Mesendoderm (in vitro differentiated cells): ENCODE measurements at regions not wholly inside any gene's neighbourhood (a gene's known extent, or its start where the extent isn't known, plus 50 kb on each side); places are given as distances from the start of the nearest gene placed in this dataset.

Source experiments
- DNase-seq: peaks from one replicate; pipeline ENCODE4 v3.0.0; 2013
- H2AK5ac ChIP-seq: 2 replicates; pipeline ENCODE4 v1.6.1; 2013; ENCODE audit warnings: low read length, inconsistent platforms
- H2BK120ac ChIP-seq: 2 replicates; pipeline ENCODE4 v1.6.1; 2013; ENCODE audit warnings: low read depth, mild to moderate bottlenecking, low read length, moderate library complexity, mixed read lengths
- H2BK15ac ChIP-seq: replicated peaks from 2 replicates; pipeline ENCODE4 v1.6.1; 2013; ENCODE audit warnings: low read depth, mild to moderate bottlenecking, moderate library complexity
- H2BK5ac ChIP-seq: 2 replicates; pipeline ENCODE4 v1.6.1; 2013; ENCODE audit warnings: low read length, inconsistent platforms
- H3K18ac ChIP-seq: 2 replicates; pipeline ENCODE4 v1.6.1; 2013; ENCODE audit warnings: mild to moderate bottlenecking, low read length, mixed read lengths
- H3K23ac ChIP-seq: one replicate; pipeline ENCODE4 v1.6.1; 2013; ENCODE audit warnings: low read length
- H3K27ac ChIP-seq: 2 replicates; pipeline ENCODE4 v1.5.1; 2013; ENCODE audit warnings: low read depth, mild to moderate bottlenecking, inconsistent platforms, low read length, moderate library complexity
- H3K27me3 ChIP-seq: 2 replicates; pipeline ENCODE4 v1.6.1; 2013; ENCODE audit warnings: low read length, control low read depth, mild to moderate bottlenecking, inconsistent platforms; ENCODE audit not compliant: insufficient read depth, poor library complexity
- H3K36me3 ChIP-seq: 2 replicates; pipeline ENCODE4 v1.6.1; 2013; ENCODE audit warnings: low read length, inconsistent platforms; ENCODE audit not compliant: control insufficient read depth, insufficient read depth
- H3K4ac ChIP-seq: one replicate; pipeline ENCODE4 v1.6.1; 2013; ENCODE audit warnings: low read depth, mild to moderate bottlenecking, low read length, moderate library complexity
- H3K4me1 ChIP-seq: 2 replicates; pipeline ENCODE4 v1.6.1; 2013; ENCODE audit warnings: low read depth, low read length, inconsistent platforms; ENCODE audit not compliant: control insufficient read depth
- H3K4me2 ChIP-seq: 2 replicates; pipeline ENCODE4 v1.6.1; 2013; ENCODE audit warnings: low read length
- H3K4me3 ChIP-seq: 2 replicates; pipeline ENCODE4 v1.5.1; 2013; ENCODE audit warnings: mild to moderate bottlenecking, low read length
- H3K56ac ChIP-seq: one replicate; pipeline ENCODE4 v1.6.1; 2013; ENCODE audit warnings: low read length
- H3K79me1 ChIP-seq: 2 replicates; pipeline ENCODE4 v1.6.1; 2013; ENCODE audit warnings: low read length, inconsistent platforms
- H3K79me2 ChIP-seq: 2 replicates; pipeline ENCODE4 v1.6.1; 2013; ENCODE audit warnings: mild to moderate bottlenecking, low read length; ENCODE audit not compliant: control insufficient read depth, insufficient read depth
- H3K9ac ChIP-seq: 2 replicates; pipeline ENCODE4 v1.6.1; 2013; ENCODE audit warnings: low read length, inconsistent platforms
- H4K5ac ChIP-seq: one replicate; pipeline ENCODE4 v1.6.1; 2013; ENCODE audit warnings: low read length
- H4K8ac ChIP-seq: one replicate; pipeline ENCODE4 v1.6.1; 2013; ENCODE audit warnings: low read depth, mild to moderate bottlenecking, control low read depth, low read length, moderate library complexity
- WGBS: extraction: QIAGEN DNeasy Blood & Tissue Kit; methylation state at CpG from one replicate; pipeline ENCODE4 v1.1.7; 2013; ENCODE audit warnings: low lambda C conversion rate, missing lambda C conversion rate; ENCODE audit not compliant: insufficient coverage; ENCODE audit errors: extremely low coverage; 5-methylcytosine and 5-hydroxymethylcytosine counted together

GRCh38 chr11:113568566-113568965, 93.4 kb upstream of the DRD2 start:
- Histone ChIP-seq H3K4me3 (no peak overlapping the region), H2BK15ac (no peak overlapping the region), H2BK120ac (no peak overlapping the region), H2AK5ac (no peak overlapping the region), H4K5ac (no peak overlapping the region), H3K9ac (no peak overlapping the region), H3K4ac (no peak overlapping the region), H3K27ac (no peak overlapping the region), H3K56ac (no peak overlapping the region), H2BK5ac (no peak overlapping the region), H3K18ac (no peak overlapping the region), H3K79me2 (no peaks in the 10 kb centered on the region), H3K4me1 (peaks cover 7% of the 10 kb centered on the region), H3K4me2 (no peak overlapping the region), H3K36me3 (no peaks in the 10 kb centered on the region), H4K8ac (no peak overlapping the region), H3K27me3 (no peaks in the 10 kb centered on the region), H3K79me1 (no peaks in the 10 kb centered on the region), H3K23ac (no peak overlapping the region)
- no CpG with 5 or more reads among the region's 4 CpGs for WGBS
- DNase-seq = no peak

- H3K79me1 ChIP-seq = no peaks in the 10 kb centered on the region
- H3K56ac ChIP-seq = no peak overlapping the region
- no peak overlapping the region for H2BK15ac ChIP-seq
- H3K4ac ChIP-seq = no peak overlapping the region
- H3K27me3 ChIP-seq = no peaks in the 10 kb centered on the region
- no peak overlapping the region for H3K4me2 ChIP-seq
- no peak overlapping the region for H2BK120ac ChIP-seq
- H4K8ac ChIP-seq = no peak overlapping the region
- no peak overlapping the region for H2AK5ac ChIP-seq
- H3K4me3 ChIP-seq = no peak overlapping the region
- H3K27ac ChIP-seq = no peak overlapping the region
- H3K79me2 ChIP-seq = no peaks in the 10 kb centered on the region
- no peaks in the 10 kb centered on the region for H3K36me3 ChIP-seq
- no peak overlapping the region for H3K18ac ChIP-seq
- no peak overlapping the region for H3K9ac ChIP-seq
- H4K5ac ChIP-seq = no peak overlapping the region
- no CpG with 5 or more reads among the region's 11 CpGs for WGBS
- H2BK5ac ChIP-seq = no peak overlapping the region
- DNase-seq = no peak
- no peak overlapping the region for H3K23ac ChIP-seq
- peaks cover 10% of the 10 kb centered on the region for H3K4me1 ChIP-seq
These were observed 92.8 kb upstream of the DRD2 start for GRCh38 chr11:113567867-113568544.

- no peak overlapping the region for H3K4me3 ChIP-seq
- WGBS = no CpG with 5 or more reads among the region's 7 CpGs
- no peak overlapping the region for H3K4me2 ChIP-seq
- no peaks in the 10 kb centered on the region for H3K36me3 ChIP-seq
- DNase-seq = no peak
- H2BK5ac ChIP-seq = no peak overlapping the region
- no peak overlapping the region for H4K8ac ChIP-seq
- H2BK15ac ChIP-seq = no peak overlapping the region
- H3K4ac ChIP-seq = no peak overlapping the region
- no peak overlapping the region for H3K18ac ChIP-seq
- H2AK5ac ChIP-seq = no peak overlapping the region
- H3K27me3 ChIP-seq = no peaks in the 10 kb centered on the region
- H4K5ac ChIP-seq = no peak overlapping the region
- H3K23ac ChIP-seq = no peak overlapping the region
- H3K27ac ChIP-seq = no peak overlapping the region
- no peaks in the 10 kb centered on the region for H3K79me1 ChIP-seq
- H3K9ac ChIP-seq = no peak overlapping the region
- peaks cover 13% of the 10 kb centered on the region for H3K4me1 ChIP-seq
- no peaks in the 10 kb centered on the region for H3K79me2 ChIP-seq
- no peak overlapping the region for H3K56ac ChIP-seq
- no peak overlapping the region for H2BK120ac ChIP-seq
These were observed 91.9 kb upstream of the DRD2 start for GRCh38 chr11:113567097-113567496.

- peaks cover 13% of the 10 kb centered on the region for H3K4me1 ChIP-seq
- H3K18ac ChIP-seq = no peak overlapping the region
- H3K4me2 ChIP-seq = no peak overlapping the region
- WGBS = no CpG with 5 or more reads among the region's 4 CpGs
- H2AK5ac ChIP-seq = no peak overlapping the region
- H3K4ac ChIP-seq = no peak overlapping the region
- no peak overlapping the region for H2BK120ac ChIP-seq
- no peak overlapping the region for H2BK15ac ChIP-seq
- H3K79me2 ChIP-seq = no peaks in the 10 kb centered on the region
- no peak overlapping the region for H3K23ac ChIP-seq
- no peak overlapping the region for H3K56ac ChIP-seq
- no peaks in the 10 kb centered on the region for H3K27me3 ChIP-seq
- H4K5ac ChIP-seq = no peak overlapping the region
- no peaks in the 10 kb centered on the region for H3K36me3 ChIP-seq
- no peaks in the 10 kb centered on the region for H3K79me1 ChIP-seq
- H3K9ac ChIP-seq = no peak overlapping the region
- no peak overlapping the region for H4K8ac ChIP-seq
- no peak overlapping the region for H3K27ac ChIP-seq
- DNase-seq = no peak
- no peak overlapping the region for H2BK5ac ChIP-seq
- H3K4me3 ChIP-seq = no peak overlapping the region
These were observed 89.4 kb upstream of the DRD2 start for GRCh38 chr11:113564527-113565130.

- Histone ChIP-seq H3K23ac (no peak overlapping the region), H4K8ac (no peak overlapping the region), H3K36me3 (no peaks in the 10 kb centered on the region), H3K79me2 (no peaks in the 10 kb centered on the region), H3K79me1 (no peaks in the 10 kb centered on the region), H3K27ac (no peak overlapping the region), H3K18ac (no peak overlapping the region), H2BK120ac (no peak overlapping the region), H4K5ac (no peak overlapping the region), H2BK15ac (no peak overlapping the region), H3K4ac (no peak overlapping the region), H2AK5ac (no peak overlapping the region), H3K9ac (no peak overlapping the region), H3K4me3 (no peak overlapping the region), H3K27me3 (no peaks in the 10 kb centered on the region), H3K56ac (no peak overlapping the region), H3K4me2 (no peak overlapping the region), H3K4me1 (peaks cover 13% of the 10 kb centered on the region), H2BK5ac (no peak overlapping the region)
- WGBS = no CpG with 5 or more reads among the region's 3 CpGs
- no peak for DNase-seq
These were observed 88.7 kb upstream of the DRD2 start for GRCh38 chr11:113563766-113564526.
